HepG2 (cell line): ENCODE measurements at regions not wholly inside any gene's neighbourhood (a gene's known extent, or its start where the extent isn't known, plus 50 kb on each side); places are given as distances from the start of the nearest gene placed in this dataset.
"Not testable (repeated sequence)": the region's sequence is repeated elsewhere in the genome, so short reads cannot be mapped to it uniquely, and the experiment has no call there.

Source experiments
- ATAC-seq: fragments of 200-7000 bp; cut with Tn5 transposase; 3 replicates; pipeline ENCODE4 v1.9.1; 2020; ENCODE audit warnings: mild to moderate bottlenecking, moderate library complexity
- BruUV-seq: library from RNA; stranded (reverse); fragments of 400-500 nt; replicated peaks from 2 replicates; lab custom pipeline; 2021; lab: Mats Ljungman, UMichigan
- CTCF ChIA-PET: fragments of 300-600 bp; formaldehyde crosslinking; extraction: SDS; loops from one replicate; lab custom pipeline; 2021; ENCODE audit warnings: low total read pairs, inconsistent platforms, low intra/inter-chr PET ratio; lab: Yijun Ruan, JAX
- POLR2A ChIA-PET: fragments of 350-600 bp; sonication (Branson Sonifier 250); formaldehyde crosslinking; loops from one replicate; lab custom pipeline; 2020; ENCODE audit warnings: antibody characterized with exemption, inconsistent platforms; lab: Yijun Ruan, JAX
- DNase-seq: peaks from one replicate; pipeline ENCODE4 v3.0.0-alpha.2; 2015; ENCODE audit warnings: low spot score
- FAIRE-seq: peaks from 3 replicates; lab custom pipeline; 2011; peaks lifted over from hg19 to GRCh38; lab: Jason Lieb, UNC
- H2AFZ ChIP-seq: one replicate; pipeline ENCODE4 v1.6.1; 2011; ENCODE audit warnings: low read length, inconsistent platforms
- H3K27ac ChIP-seq: fragments of 300-600 bp; 3 replicates; pipeline ENCODE4 v1.8.0; 2011; ENCODE audit warnings: mixed run types, mild to moderate bottlenecking, mixed read lengths, low read length, inconsistent platforms; ENCODE audit not compliant: insufficient read depth; ENCODE audit errors: extremely low read length
- H3K27me3 ChIP-seq, 2 experiments: fragments of 200-600 bp in 1 of 2; 2 replicates in 1 of 2; 3 replicates in 1 of 2; pipeline versions ENCODE4 v1.6.0 to v1.8.0; 2011; ENCODE audit warnings: low read length in 2 of 2, mild to moderate bottlenecking in 2 of 2, moderate library complexity in 2 of 2, inconsistent platforms in 1 of 2; ENCODE audit not compliant: insufficient read depth in 2 of 2, control insufficient read depth in 1 of 2
- H3K36me3 ChIP-seq, 2 experiments: fragments of 200-600 bp in 1 of 2; replicated peaks in 1 of 2; 2 replicates in 1 of 2; 3 replicates in 1 of 2; pipeline versions ENCODE4 v1.5.1 to v1.8.0; 2011; ENCODE audit warnings: low read length in 2 of 2, inconsistent platforms in 1 of 2; ENCODE audit not compliant: insufficient read depth in 2 of 2, control insufficient read depth in 1 of 2
- H3K4me1 ChIP-seq: 2 replicates; pipeline ENCODE4 v1.5.1; 2012; ENCODE audit warnings: low read length, inconsistent platforms; ENCODE audit not compliant: insufficient read depth
- H3K4me2 ChIP-seq: 2 replicates; pipeline ENCODE4 v1.6.0; 2011; ENCODE audit warnings: low read depth, low read length, inconsistent platforms
- H3K4me3 ChIP-seq, 3 experiments: fragments of 200-600 bp in 1 of 3; sonication (generic), shearing (Covaris generic) in 1 of 3; replicated peaks in 1 of 3; 2 replicates each; pipeline ENCODE4 v1.5.1; 2011 to 2016; ENCODE audit warnings: low read length in 3 of 3, inconsistent platforms in 2 of 3, low read depth in 2 of 3, mild to moderate bottlenecking in 2 of 3, control low read depth in 1 of 3, mixed read lengths in 1 of 3; ENCODE audit not compliant: insufficient read depth in 1 of 3
- H3K79me2 ChIP-seq: one replicate; pipeline ENCODE4 v1.6.1; 2011; ENCODE audit warnings: low read length, inconsistent platforms; ENCODE audit not compliant: insufficient read depth
- H3K9ac ChIP-seq: 2 replicates; pipeline ENCODE4 v1.6.0; 2011; ENCODE audit warnings: mild to moderate bottlenecking, low read depth, low read length, inconsistent platforms; ENCODE audit not compliant: insufficient read depth
- H3K9me3 ChIP-seq: 2 replicates; pipeline ENCODE4 v1.5.1; 2012; ENCODE audit warnings: mild to moderate bottlenecking, low read length
- H4K20me1 ChIP-seq: 2 replicates; pipeline ENCODE4 v1.6.0; 2011; ENCODE audit warnings: inconsistent platforms, mild to moderate bottlenecking, low read length, moderate library complexity; ENCODE audit not compliant: insufficient read depth
- CBX1 ChIP-seq: IDR thresholded peaks from one replicate; pipeline ENCODE4 v1.6.1; 2016; ENCODE audit warnings: antibody characterized with exemption, low read depth
- HNRNPLL ChIP-seq: fragments of 200-400 bp; formaldehyde crosslinking; IDR thresholded peaks from 2 replicates; pipeline ENCODE4 v1.6.1; 2017; ENCODE audit warnings: mild to moderate bottlenecking, low read depth, low read length; ENCODE audit not compliant: poor library complexity, severe bottlenecking
- HNRNPUL1 ChIP-seq: fragments of 200-400 bp; formaldehyde crosslinking; IDR thresholded peaks from 2 replicates; pipeline ENCODE4 v1.6.1; 2017; ENCODE audit warnings: low read depth, mild to moderate bottlenecking, low read length, moderate library complexity
- HOXA7 ChIP-seq: sonication (generic); formaldehyde crosslinking; IDR thresholded peaks from 2 replicates; pipeline ENCODE4 v1.8.1; 2022; ENCODE audit warnings: mild to moderate bottlenecking, missing genetic modification reagents, moderate library complexity
- SP140L ChIP-seq: sonication (generic); formaldehyde crosslinking; IDR thresholded peaks from 2 replicates; pipeline ENCODE4 v1.4.0; 2020; ENCODE audit warnings: missing genetic modification reagents, borderline replicate concordance
- SRSF1 ChIP-seq: fragments of 200-400 bp; formaldehyde crosslinking; optimal IDR thresholded peaks from 2 replicates; pipeline ENCODE3; 2017; ENCODE audit warnings: mild to moderate bottlenecking, low read depth, low read length, moderate library complexity
- SYNCRIP ChIP-seq: fragments of 200-400 bp; formaldehyde crosslinking; IDR thresholded peaks from 2 replicates; pipeline ENCODE4 v1.6.1; 2018; ENCODE audit warnings: mild to moderate bottlenecking, low read depth, low read length; ENCODE audit not compliant: insufficient read depth
- ZNF121 ChIP-seq: sonication (generic); formaldehyde crosslinking; IDR thresholded peaks from 2 replicates; pipeline ENCODE4 v1.5.0; 2020; ENCODE audit warnings: mild to moderate bottlenecking, missing genetic modification reagents
- ZNF598 ChIP-seq: sonication (generic); formaldehyde crosslinking; IDR thresholded peaks from 2 replicates; pipeline ENCODE4 v1.5.1; 2020; ENCODE audit warnings: mild to moderate bottlenecking, missing genetic modification reagents, borderline replicate concordance
- ZNF7 ChIP-seq: IDR thresholded peaks from 2 replicates; pipeline ENCODE4 v1.6.1; 2016; ENCODE audit warnings: missing biosample characterization, missing genetic modification reagents
- WGBS: methylation state at CpG from one replicate; pipeline ENCODE4 v1.1.6; 2017; ENCODE audit warnings: low lambda C conversion rate; 5-methylcytosine and 5-hydroxymethylcytosine counted together
- in situ Hi-C: cut with HindIII; loops from 2 replicates; pipeline ENCODE4 v1.10.0; 2017; ENCODE audit warnings: low pct_unique_long_range_greater_than_20kb; ENCODE audit not compliant: extremely low pct_ligation_motif_present
- intact Hi-C: fragments of 100-400 bp; cut with micrococcal nuclease; formaldehyde crosslinking; loops from one replicate; pipeline ENCODE4 v1.10.0; 2022; ENCODE audit not compliant: unreplicated experiment

DNA sequence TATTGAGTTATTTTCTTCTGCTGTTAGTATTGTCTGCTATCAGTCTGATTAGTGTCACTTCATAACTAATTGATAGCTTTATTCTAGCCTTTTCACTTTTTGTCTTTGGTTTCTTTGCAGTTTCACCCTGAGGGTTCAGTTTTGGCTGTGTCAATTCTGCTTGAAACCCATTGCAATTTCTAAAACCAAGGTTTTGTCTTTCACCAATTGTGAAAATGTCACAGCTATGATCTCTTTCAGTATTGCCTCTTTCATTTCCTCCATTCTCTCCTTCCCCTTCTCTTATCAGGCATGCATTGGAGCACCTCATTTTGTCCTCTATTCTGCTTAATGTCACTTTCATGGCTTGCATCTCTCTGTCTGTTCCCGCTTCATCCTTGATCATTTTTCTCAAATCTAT lies 248.1 kb downstream of the YTHDC2 start:
- no peak for ATAC-seq
- POLR2A ChIA-PET = no interaction called here

DNA sequence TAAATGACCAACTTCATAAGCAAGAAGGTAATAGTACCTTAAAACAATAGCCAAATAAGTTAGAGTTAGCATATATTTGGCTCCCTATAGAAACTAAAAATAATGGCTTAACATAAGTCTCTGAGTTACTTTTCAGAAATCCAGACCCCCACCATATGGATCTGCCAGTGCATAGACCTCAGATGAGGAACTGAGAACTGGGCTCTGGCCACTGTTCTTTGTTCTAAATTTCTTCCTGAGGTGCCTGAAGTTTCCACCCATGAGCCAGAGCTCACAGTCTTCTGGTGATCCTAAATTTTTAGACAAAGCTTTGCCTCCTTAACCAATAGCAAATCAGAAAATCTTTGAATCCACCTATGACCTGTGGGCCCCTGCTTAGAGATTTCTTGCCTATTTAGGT lies 250.9 kb downstream of the YTHDC2 start:
- in situ Hi-C loops = no loop called here
- no peak for ATAC-seq

More for the DNA sequence above, 248.1 kb downstream of the YTHDC2 start:
- TF ChIP-seq ZNF121 (CRISPR knock-in tag) (no peak), ZNF598 (CRISPR knock-in tag) (no peak), CBX1 (no peak)
- no peaks in the 10 kb centered on the region for H3K36me3 ChIP-seq
- no peaks in the 10 kb centered on the region for H3K4me1 ChIP-seq
- no peaks in the 10 kb centered on the region for H3K79me2 ChIP-seq
- H2AFZ ChIP-seq = no peak overlapping the region
- H3K9ac ChIP-seq = no peak overlapping the region
- CTCF ChIA-PET = no interaction called here
- in situ Hi-C loops = no loop called here
- BruUV-seq = no TSS peak
- H3K4me3 ChIP-seq = no peak overlapping the region
- no peaks in the 10 kb centered on the region for H4K20me1 ChIP-seq
- WGBS = 27% methylated on average over 1 of the region's 1 CpG
- no peak for FAIRE-seq
- no peak overlapping the region for H3K4me2 ChIP-seq
- no peaks in the 10 kb centered on the region for H3K27me3 ChIP-seq
- H3K27ac ChIP-seq = no peak overlapping the region
- no peak for DNase-seq
- intact Hi-C loops = no loop called here
- peaks cover 21% of the 10 kb centered on the region for H3K9me3 ChIP-seq

DNA sequence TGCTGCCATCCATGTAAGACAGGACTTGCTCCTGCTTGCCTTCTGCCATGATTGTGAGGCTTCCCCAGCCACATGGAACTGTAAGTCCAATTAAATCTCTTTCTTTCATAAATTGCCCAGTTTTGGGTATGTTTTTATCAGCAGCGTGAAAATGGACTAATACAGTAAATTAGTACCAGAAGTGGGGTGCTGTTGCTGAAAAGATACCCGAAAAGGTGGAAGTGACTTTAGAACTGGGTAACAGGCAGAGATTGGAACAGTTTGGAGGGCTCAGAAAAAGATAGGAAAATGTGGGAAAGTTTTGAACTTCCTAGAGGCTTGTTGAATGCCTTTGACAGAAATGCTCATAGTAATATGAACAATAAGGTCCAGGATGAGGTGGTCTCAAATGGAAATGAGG lies 253.3 kb downstream of the YTHDC2 start:
- ATAC-seq, H4K20me1 ChIP-seq, H3K4me3 ChIP-seq, H2AFZ ChIP-seq, BruUV-seq, FAIRE-seq, POLR2A ChIA-PET, in situ Hi-C loops, H3K79me2 ChIP-seq, H3K9ac ChIP-seq, H3K36me3 ChIP-seq, intact Hi-C loops, H3K27me3 ChIP-seq, CTCF ChIA-PET, H3K27ac ChIP-seq, H3K4me1 ChIP-seq, H3K4me2 ChIP-seq, DNase-seq: not testable (repeated sequence)
- 0% methylated on average over 2 of the region's 2 CpGs for WGBS
- peaks cover 52% of the 10 kb centered on the region for H3K9me3 ChIP-seq

More for the DNA sequence above, 250.9 kb downstream of the YTHDC2 start:
- no TSS peak for BruUV-seq
- Histone ChIP-seq H3K9ac (no peak overlapping the region), H3K9me3 (peaks cover 48% of the 10 kb centered on the region), H3K79me2 (no peaks in the 10 kb centered on the region), H4K20me1 (no peaks in the 10 kb centered on the region), H3K27me3 (no peaks in the 10 kb centered on the region), H3K4me3 (no peak overlapping the region), H3K36me3 (no peaks in the 10 kb centered on the region), H3K27ac (no peak overlapping the region), H3K4me1 (no peaks in the 10 kb centered on the region), H2AFZ (no peak overlapping the region), H3K4me2 (no peak overlapping the region)
- FAIRE-seq (no peak), DNase-seq (no peak)
- TF ChIP-seq HNRNPLL (no peak), SYNCRIP (no peak), ZNF7 (CRISPR knock-in tag) (no peak), HOXA7 (CRISPR knock-in tag) (no peak), HNRNPUL1 (no peak), SP140L (CRISPR knock-in tag) (no peak), SRSF1 (no peak)
- intact Hi-C loops = no loop called here
- POLR2A ChIA-PET = no interaction called here
- CTCF ChIA-PET = no interaction called here
